ENCODE measurements at regions not wholly inside any gene's neighbourhood (a gene's known extent, or its start where the extent isn't known, plus 50 kb on each side); places are given as distances from the start of the nearest gene placed in this dataset.

- Histone ChIP-seq H3K36me3 (no peaks in the 10 kb centered on the region), H3K27ac (no peak overlapping the region), H3K4me3 (no peak overlapping the region), H3K27me3 (replicated peaks; ENCODE audit: insufficient read depth) (no peaks in the 10 kb centered on the region), H3K4me1 (replicated peaks) (no peaks in the 10 kb centered on the region), H3K9me3 (no peaks in the 10 kb centered on the region)
- TF ChIP-seq POLR2A (IDR thresholded peaks at IDR 0.05): no peak
- no peak for TF ChIP-seq POLR2AphosphoS5 (IDR thresholded peaks at IDR 0.05)
- no peak for TF ChIP-seq CTCF (IDR thresholded peaks at IDR 0.05)
- DNase-seq (ENCODE audit: low spot score): no peak
- WGBS: 82% methylated on average over 6 of the region's 6 CpGs
- intact Hi-C loops (cut with DNase I): no loop called here
Measured at GRCh38 chr1:201639826-201640225, 100.9 kb downstream of the NAV1 start.

- H3K27ac ChIP-seq: no peak overlapping the region
- TF ChIP-seq CTCF (IDR thresholded peaks at IDR 0.05) (no peak), POLR2AphosphoS5 (IDR thresholded peaks at IDR 0.05) (no peak), POLR2A (IDR thresholded peaks at IDR 0.05) (no peak)
- H3K4me1 ChIP-seq (replicated peaks): no peaks in the 10 kb centered on the region
- DNase-seq (ENCODE audit: low spot score): no peak
- no peaks in the 10 kb centered on the region for H3K9me3 ChIP-seq
- 76% methylated on average over 6 of the region's 6 CpGs for WGBS
- H3K27me3 ChIP-seq (replicated peaks; ENCODE audit: insufficient read depth): no peaks in the 10 kb centered on the region
- intact Hi-C loops (cut with DNase I): no loop called here
- no peak overlapping the region for H3K4me3 ChIP-seq
- no peaks in the 10 kb centered on the region for H3K36me3 ChIP-seq
Measured at GRCh38 chr1:201640624-201641023, 101.7 kb downstream of the NAV1 start.

- WGBS: 93% methylated on average over 4 of the region's 4 CpGs
- no peak for TF ChIP-seq CTCF (IDR thresholded peaks at IDR 0.05)
- no peak for TF ChIP-seq POLR2AphosphoS5 (IDR thresholded peaks at IDR 0.05)
- no peak for TF ChIP-seq POLR2A (IDR thresholded peaks at IDR 0.05)
- H3K27ac ChIP-seq: no peak overlapping the region
Measured at GRCh38 chr1:201641524-201642253, 102.8 kb downstream of the NAV1 start.

GRCh38 chr1:201643835-201644104 is 104.8 kb downstream of the NAV1 start:
- no peak for DNase-seq (ENCODE audit: low spot score)
- intact Hi-C loops (cut with DNase I): no loop called here
- 86% methylated on average over 4 of the region's 4 CpGs for WGBS

More at GRCh38 chr1:201641524-201642253, 102.8 kb downstream of the NAV1 start:
- H3K4me3 ChIP-seq: no peak overlapping the region
- intact Hi-C loops (cut with DNase I): no loop called here
- H3K4me1 ChIP-seq (replicated peaks): no peaks in the 10 kb centered on the region
- no peaks in the 10 kb centered on the region for H3K9me3 ChIP-seq
- no peak for DNase-seq (ENCODE audit: low spot score)
- no peaks in the 10 kb centered on the region for H3K27me3 ChIP-seq (replicated peaks; ENCODE audit: insufficient read depth)
- H3K36me3 ChIP-seq: no peaks in the 10 kb centered on the region

More at GRCh38 chr1:201643835-201644104, 104.8 kb downstream of the NAV1 start:
- H3K27me3 ChIP-seq (replicated peaks; ENCODE audit: insufficient read depth): no peaks in the 10 kb centered on the region
- H3K9me3 ChIP-seq: no peaks in the 10 kb centered on the region
- no peak overlapping the region for H3K4me3 ChIP-seq
- TF ChIP-seq CTCF (IDR thresholded peaks at IDR 0.05): no peak
- TF ChIP-seq POLR2AphosphoS5 (IDR thresholded peaks at IDR 0.05): no peak
- H3K4me1 ChIP-seq (replicated peaks): peaks cover under 1% of the 10 kb centered on the region
- H3K27ac ChIP-seq: no peak overlapping the region
- H3K36me3 ChIP-seq: no peaks in the 10 kb centered on the region
